Liver (tissue), 3 donors: ENCODE measurements at regions not wholly inside any gene's neighbourhood (a gene's known extent, or its start where the extent isn't known, plus 50 kb on each side); places are given as distances from the start of the nearest gene placed in this dataset.

Source experiments
- EGR1 ChIP-seq, 2 donors: IDR thresholded peaks; 2 replicates each; pipeline ENCODE4 v1.6.1; 2016 to 2018; ENCODE audit warnings: antibody characterized with exemption in 2 of 2, low read depth in 2 of 2
- JUND ChIP-seq, 2 donors: IDR thresholded peaks; 2 replicates each; pipeline ENCODE4 v1.6.1; 2016; ENCODE audit warnings: antibody characterized with exemption in 2 of 2
- ZBTB33 ChIP-seq: IDR thresholded peaks from 2 replicates; pipeline ENCODE4 v1.6.1; 2016; ENCODE audit warnings: antibody characterized with exemption
- TF ChIP-seq, protein P1 (sequence below): fragments of 150-350 bp; IDR thresholded peaks from 2 replicates; pipeline ENCODE4 v1.5.1; 2017; ENCODE audit warnings: improper control_type of control experiment, low read depth, low read length; ENCODE audit not compliant: missing input control
- donor health status: healthy.
- donor health status: healthy.

GRCh38 chr16:63473725-63474124 is 1437.5 kb upstream of the CDH8 start:
- no peak for TF ChIP-seq ZBTB33
- no peak for TF ChIP-seq EGR1 (IDR thresholded peaks at IDR 0.05; ENCODE audit: low read depth in 2 of 2)
- TF ChIP-seq, protein P1, sequence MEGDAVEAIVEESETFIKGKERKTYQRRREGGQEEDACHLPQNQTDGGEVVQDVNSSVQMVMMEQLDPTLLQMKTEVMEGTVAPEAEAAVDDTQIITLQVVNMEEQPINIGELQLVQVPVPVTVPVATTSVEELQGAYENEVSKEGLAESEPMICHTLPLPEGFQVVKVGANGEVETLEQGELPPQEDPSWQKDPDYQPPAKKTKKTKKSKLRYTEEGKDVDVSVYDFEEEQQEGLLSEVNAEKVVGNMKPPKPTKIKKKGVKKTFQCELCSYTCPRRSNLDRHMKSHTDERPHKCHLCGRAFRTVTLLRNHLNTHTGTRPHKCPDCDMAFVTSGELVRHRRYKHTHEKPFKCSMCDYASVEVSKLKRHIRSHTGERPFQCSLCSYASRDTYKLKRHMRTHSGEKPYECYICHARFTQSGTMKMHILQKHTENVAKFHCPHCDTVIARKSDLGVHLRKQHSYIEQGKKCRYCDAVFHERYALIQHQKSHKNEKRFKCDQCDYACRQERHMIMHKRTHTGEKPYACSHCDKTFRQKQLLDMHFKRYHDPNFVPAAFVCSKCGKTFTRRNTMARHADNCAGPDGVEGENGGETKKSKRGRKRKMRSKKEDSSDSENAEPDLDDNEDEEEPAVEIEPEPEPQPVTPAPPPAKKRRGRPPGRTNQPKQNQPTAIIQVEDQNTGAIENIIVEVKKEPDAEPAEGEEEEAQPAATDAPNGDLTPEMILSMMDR, result no peak
- TF ChIP-seq JUND (IDR thresholded peaks at IDR 0.05), result no peak
